ENCODE measurements at regions not wholly inside any gene's neighbourhood (a gene's known extent, or its start where the extent isn't known, plus 50 kb on each side); places are given as distances from the start of the nearest gene placed in this dataset.

GRCh38 chr10:6346631-6347030 lies 143.9 kb downstream of the PFKFB3 start:
- Histone ChIP-seq H3K4me3 (no peak overlapping the region), H3K9me3 (no peaks in the 10 kb centered on the region), H3K27me3 (no peaks in the 10 kb centered on the region), H3K36me3 (no peaks in the 10 kb centered on the region), H3K27ac (no peak overlapping the region), H3K4me1 (no peaks in the 10 kb centered on the region)
- no peak for DNase-seq
- TF ChIP-seq CTCF (IDR thresholded peaks at IDR 0.05): no peak
- no peak for FAIRE-seq
- 84 to 86% methylated on average over 2 of the region's 2 CpGs for WGBS, 2 donors
- intact Hi-C loops (cut with DNase I): no loop called here
- ATAC-seq: no peak

- Histone ChIP-seq H3K27ac (no peak overlapping the region), H3K27me3 (no peaks in the 10 kb centered on the region), H3K9me3 (no peaks in the 10 kb centered on the region), H3K4me3 (no peak overlapping the region), H3K36me3 (no peaks in the 10 kb centered on the region), H3K4me1 (no peaks in the 10 kb centered on the region)
- FAIRE-seq (no peak), ATAC-seq (no peak), DNase-seq (no peak)
- intact Hi-C loops (cut with DNase I): no loop called here
- no peak for TF ChIP-seq CTCF (IDR thresholded peaks at IDR 0.05)
- 70 to 72% methylated on average over 13 of the region's 13 CpGs for WGBS, 2 donors
Measured at GRCh38 chr10:6347391-6347951, 144.7 kb downstream of the PFKFB3 start.

GRCh38 chr10:6348096-6348874 lies 145.6 kb downstream of the PFKFB3 start:
- no peaks in the 10 kb centered on the region for H3K9me3 ChIP-seq
- DNase-seq: peak in 1 of 6 donors; percentile 31
- TF ChIP-seq CTCF (IDR thresholded peaks at IDR 0.05): no peak
- H3K36me3 ChIP-seq: no peaks in the 10 kb centered on the region
- H3K27ac ChIP-seq: no peak overlapping the region
- H3K27me3 ChIP-seq: no peaks in the 10 kb centered on the region
- H3K4me3 ChIP-seq: no peak overlapping the region
- peak in 2 of 4 donors; percentile 74 to 80 for ATAC-seq
- FAIRE-seq: no peak
- 73 to 74% methylated on average over 16 of the region's 16 CpGs for WGBS, 2 donors
- H3K4me1 ChIP-seq: peaks cover 0 to 4% (median 0%) of the 10 kb centered on the region in 3 donors
- intact Hi-C loops (cut with DNase I): no loop called here

GRCh38 chr10:6349846-6350535 lies 147.3 kb downstream of the PFKFB3 start:
- no peak for TF ChIP-seq CTCF (IDR thresholded peaks at IDR 0.05)
- Histone ChIP-seq H3K27me3 (no peaks in the 10 kb centered on the region), H3K4me1 (peaks cover 8 to 18% (median 14%) of the 10 kb centered on the region in 3 donors), H3K4me3 (no peak overlapping the region), H3K36me3 (no peaks in the 10 kb centered on the region), H3K9me3 (no peaks in the 10 kb centered on the region), H3K27ac (no peak overlapping the region)
- 89 to 93% methylated on average over 8 of the region's 8 CpGs for WGBS, 2 donors
- no peak for ATAC-seq
- no peak for DNase-seq
- no peak for FAIRE-seq
- intact Hi-C loops (cut with DNase I): no loop called here
